Neural cell (in vitro differentiated cells): ENCODE measurements at regions not wholly inside any gene's neighbourhood (a gene's known extent, or its start where the extent isn't known, plus 50 kb on each side); places are given as distances from the start of the nearest gene placed in this dataset.

Experiments used
- CTCF ChIP-seq: fragments of 450-650 bp; IDR thresholded peaks from 2 replicates; pipeline ENCODE4 v1.5.1; 2014; ENCODE audit warnings: antibody characterized with exemption, mild to moderate bottlenecking, moderate library complexity; ENCODE audit not compliant: poor library complexity, severe bottlenecking
- EZH2 ChIP-seq: fragments of 200-600, 300-800 bp; shearing (Covaris generic), sonication (generic); IDR thresholded peaks from 2 replicates; pipeline ENCODE4 v1.6.1; 2014; ENCODE audit warnings: antibody characterized with exemption, low read length, borderline replicate concordance, mild to moderate bottlenecking; ENCODE audit not compliant: insufficient read depth, poor library complexity, severe bottlenecking
- TAF1 ChIP-seq: IDR thresholded peaks from 2 replicates; pipeline ENCODE4 v1.6.1; 2012; ENCODE audit warnings: low read depth

GRCh38 chr22:27689664-27690063 is 111.9 kb downstream of the MN1 start:
- no peak for TF ChIP-seq CTCF
- no peak for TF ChIP-seq EZH2
- TF ChIP-seq TAF1: no peak
